ENCODE measurements at regions not wholly inside any gene's neighbourhood (a gene's known extent, or its start where the extent isn't known, plus 50 kb on each side); places are given as distances from the start of the nearest gene placed in this dataset.

DNA sequence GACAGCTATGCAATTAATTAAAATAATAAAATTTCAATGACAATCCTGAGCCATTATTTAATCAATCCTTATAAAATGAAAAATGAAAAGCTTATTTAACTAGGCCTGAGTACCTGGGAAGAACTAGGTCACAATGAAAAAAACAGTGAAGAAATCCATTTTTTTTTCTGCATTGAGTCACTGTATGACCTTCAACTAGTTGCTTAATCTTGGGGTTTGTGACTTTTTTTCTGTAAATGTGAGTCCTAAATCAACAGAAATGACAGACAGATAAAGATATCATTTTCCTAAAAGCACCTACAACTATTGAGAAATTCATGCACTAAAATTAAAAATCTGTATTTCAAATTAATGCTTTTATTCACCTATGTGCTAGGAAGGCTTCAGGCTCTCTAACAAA is 96.8 kb downstream of the TMEM26 start:
- no peak for DNase-seq

DNA sequence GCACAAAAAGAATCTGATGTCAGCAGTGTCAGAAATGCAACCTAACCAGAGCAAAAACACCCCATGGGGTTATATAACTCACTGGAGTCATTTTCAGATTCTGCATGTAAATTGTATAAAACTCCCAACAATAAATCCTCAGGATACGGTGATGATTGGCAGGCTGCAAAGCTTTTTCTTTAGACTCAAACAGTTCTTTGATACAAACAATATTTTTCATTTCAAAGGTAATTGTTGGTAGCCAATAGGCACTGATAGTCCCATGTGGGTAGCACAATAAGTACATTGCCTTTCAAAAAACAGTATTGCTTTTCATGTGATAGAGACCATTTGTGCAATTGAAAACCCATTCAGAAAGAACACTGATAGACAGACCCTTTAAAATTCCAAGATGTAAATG is 98.0 kb downstream of the TMEM26 start:
- no peak for DNase-seq

- DNase-seq = no peak
Observed at GRCh38 chr10:61354401-61354975, 98.7 kb downstream of the TMEM26 start.

- DNase-seq = no peak
Observed at GRCh38 chr10:61350794-61351193, 102.4 kb downstream of the TMEM26 start.

DNA sequence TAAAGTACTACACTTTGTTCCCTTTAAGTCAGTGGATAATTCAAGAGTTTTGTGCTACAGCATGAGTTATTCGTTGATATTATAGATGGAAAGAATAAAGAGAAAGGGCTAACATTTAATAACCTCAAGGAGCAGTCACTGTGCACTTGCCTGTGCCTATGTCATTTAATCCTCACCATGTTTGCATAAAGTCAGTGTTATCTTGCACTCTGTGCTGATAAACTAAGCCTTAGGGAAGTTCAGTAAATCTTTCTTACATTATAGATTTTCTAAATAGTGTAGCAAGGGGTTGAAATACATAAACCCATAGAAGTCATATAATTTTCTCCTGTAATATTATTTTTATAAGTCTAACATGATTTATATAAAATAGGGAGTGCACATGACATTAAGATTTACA is 103.1 kb downstream of the TMEM26 start:
- DNase-seq = no peak

GRCh38 chr10:61346796-61347413 is 106.3 kb downstream of the TMEM26 start:
- no peak for DNase-seq

GRCh38 chr10:61343796-61344195 is 109.4 kb downstream of the TMEM26 start:
- DNase-seq = no peak

DNA sequence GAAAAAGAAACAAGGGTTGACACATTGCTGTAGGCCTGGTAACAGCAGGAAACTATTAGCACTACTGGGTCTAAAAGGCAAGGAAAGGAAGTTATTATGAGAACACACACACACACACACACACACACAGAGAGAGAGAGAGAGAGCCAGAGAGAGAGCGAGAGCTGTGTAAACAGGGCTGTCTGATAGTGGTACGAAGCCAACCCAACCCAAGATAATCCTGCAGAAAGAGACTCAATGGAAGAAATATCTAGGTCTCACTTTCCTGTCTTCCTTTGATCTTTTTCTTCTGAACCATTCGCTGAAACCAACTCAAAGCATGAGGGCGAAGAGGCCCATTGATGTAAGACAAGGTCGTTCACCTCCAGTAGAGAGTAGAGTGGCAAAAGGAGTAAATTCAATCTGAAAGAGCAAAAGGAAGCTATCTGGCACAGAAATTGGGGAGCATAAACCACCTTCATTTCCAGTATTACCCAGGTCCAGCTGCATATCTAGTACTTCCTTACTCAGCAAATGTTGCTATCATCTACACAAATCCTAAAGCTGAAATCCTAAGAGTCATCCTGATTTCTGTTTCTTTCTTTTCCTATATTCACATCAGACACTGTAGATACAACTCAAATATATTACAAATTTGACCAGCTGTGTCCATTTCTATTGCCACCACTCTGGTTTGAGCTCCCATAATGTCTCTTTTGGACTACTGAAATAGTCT is 110.2 kb downstream of the TMEM26 start:
- no peak for DNase-seq

DNA sequence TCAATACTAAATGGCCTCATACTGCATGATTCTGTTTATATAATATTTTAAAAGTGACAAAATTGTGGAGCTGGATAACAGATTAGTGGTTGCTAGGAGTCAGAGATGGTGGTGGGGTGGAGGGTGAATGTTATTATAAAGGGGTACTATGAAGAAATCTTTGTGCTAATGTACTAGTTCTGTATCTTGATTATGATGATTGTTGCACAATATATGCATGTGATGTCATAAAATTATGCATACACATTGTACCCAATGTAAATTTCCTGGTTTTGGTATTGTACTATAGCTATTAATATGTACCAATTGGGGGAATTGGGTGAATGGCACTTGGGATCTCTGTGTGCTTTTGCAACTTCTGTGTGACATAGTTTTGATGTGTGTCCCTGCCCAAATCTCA is 112.2 kb downstream of the TMEM26 start:
- no peak for DNase-seq

- DNase-seq = no peak
Observed at GRCh38 chr10:61338146-61338545, 115.0 kb downstream of the TMEM26 start.

DNA sequence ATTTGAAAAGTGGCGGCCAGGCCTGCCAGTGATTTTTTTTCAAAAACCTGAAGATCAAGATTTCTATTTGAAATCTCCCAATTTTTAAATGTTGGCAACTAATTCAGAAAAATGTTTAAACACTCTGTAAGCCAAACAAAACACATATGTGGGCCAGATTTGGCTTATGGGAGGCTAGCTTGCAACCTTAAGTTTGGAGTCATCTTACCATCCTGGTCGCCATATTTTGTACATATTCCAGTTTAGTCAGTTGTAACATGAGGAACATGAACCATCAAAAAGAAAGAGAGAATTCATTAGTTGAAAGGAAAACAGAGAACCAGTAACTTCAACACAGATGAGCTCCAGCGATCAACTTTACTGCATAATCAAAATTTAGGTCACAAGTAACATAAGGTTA is 115.4 kb downstream of the TMEM26 start:
- no peak for DNase-seq

DNA sequence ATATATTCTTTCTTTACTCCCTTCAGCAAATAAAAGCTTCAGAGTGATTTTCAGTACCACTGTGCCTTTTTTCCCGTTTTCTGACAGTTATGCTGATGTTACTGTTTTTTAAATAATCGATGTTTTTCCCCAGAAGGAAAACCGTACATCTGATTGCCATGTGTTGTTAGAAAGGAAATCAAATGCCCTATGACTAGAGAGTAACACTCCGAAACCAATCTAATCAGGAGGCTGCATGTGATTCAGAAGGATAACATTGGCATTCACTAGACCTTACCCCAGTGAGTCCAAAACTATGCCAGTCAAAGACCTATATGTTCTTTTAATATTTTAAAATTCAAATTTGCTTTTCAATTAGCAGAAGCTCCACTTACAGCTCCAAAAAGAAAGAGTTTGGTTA is 116.3 kb downstream of the TMEM26 start:
- no peak for DNase-seq

- no peak for DNase-seq
Observed at GRCh38 chr10:61335359-61335758, 117.8 kb downstream of the TMEM26 start.

DNA sequence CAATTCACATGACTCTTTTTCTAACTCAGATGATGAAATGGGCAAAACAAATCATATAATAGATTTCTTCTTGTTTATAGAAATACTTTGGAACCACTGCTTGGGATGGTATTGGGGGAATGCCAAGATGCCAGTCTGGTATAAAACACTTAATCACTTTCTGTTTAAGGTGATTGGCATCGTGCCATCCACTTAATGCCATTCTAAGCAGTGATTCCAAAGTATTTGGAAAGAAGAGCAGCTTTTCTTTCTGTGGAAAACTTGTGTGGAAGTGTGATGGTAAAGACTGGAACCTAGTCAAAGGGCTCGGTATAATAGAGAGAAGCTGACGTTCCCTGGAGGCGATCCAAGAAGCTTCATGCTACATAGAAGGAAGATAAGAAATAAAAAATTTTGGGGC is 120.6 kb downstream of the TMEM26 start:
- no peak for DNase-seq

DNA sequence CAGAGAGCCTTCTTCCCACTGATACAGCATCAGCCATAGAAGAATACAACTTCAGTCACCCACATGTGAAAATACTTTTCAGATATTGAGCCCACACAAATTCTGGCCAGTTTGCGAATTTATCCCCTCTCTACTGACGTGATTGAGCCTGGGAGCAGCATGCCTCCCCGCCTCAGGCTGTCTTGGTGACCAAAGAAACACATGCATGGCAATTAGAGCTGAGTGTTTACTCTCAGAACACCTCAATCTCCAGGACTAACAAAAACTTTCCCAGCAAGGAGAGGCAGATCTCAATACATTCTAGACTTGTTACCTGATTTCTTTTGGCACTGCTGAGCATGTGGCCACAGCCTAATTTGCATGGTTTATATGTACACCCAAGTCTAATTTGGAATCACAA is 122.5 kb downstream of the TMEM26 start:
- no peak for DNase-seq

- no peak for DNase-seq
Observed at GRCh38 chr10:61329854-61330253, 123.3 kb downstream of the TMEM26 start.

DNA sequence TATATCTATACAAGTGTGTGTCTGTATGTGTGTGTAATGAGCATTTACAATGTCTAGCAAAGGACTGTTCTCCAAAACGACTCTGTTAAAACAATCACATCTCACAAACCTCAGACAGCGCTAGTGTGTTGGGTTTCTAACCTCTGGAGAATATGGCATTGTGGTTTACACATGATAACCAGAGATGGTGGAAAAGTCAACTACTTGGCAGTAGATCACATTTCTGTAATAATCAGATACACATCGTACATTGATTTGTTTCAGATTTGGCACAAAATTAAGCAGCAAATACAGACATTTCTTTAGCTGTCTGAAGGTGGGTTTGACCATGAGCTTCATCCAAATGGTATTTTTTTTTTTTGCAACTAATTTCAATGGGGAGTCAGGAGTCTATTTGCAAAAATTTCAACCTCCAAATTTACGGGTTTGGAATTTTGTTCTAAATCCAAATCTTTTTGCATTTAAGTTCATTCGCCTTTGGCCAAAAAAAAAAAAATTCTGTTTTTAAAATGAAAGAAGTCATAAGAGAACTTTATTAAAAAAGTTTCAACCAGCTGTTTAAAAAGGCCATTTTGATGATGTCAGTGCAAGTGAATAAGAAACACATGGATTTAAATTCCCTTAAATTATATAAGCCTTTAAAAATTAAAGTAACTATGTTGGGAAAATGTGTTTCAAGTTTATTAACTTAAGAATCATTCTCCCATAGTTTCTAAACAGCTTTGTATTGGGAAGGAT is 127.8 kb downstream of the TMEM26 start:
- no peak for DNase-seq

GRCh38 chr10:61323726-61324125 is 129.5 kb downstream of the TMEM26 start:
- no peak for DNase-seq

DNA sequence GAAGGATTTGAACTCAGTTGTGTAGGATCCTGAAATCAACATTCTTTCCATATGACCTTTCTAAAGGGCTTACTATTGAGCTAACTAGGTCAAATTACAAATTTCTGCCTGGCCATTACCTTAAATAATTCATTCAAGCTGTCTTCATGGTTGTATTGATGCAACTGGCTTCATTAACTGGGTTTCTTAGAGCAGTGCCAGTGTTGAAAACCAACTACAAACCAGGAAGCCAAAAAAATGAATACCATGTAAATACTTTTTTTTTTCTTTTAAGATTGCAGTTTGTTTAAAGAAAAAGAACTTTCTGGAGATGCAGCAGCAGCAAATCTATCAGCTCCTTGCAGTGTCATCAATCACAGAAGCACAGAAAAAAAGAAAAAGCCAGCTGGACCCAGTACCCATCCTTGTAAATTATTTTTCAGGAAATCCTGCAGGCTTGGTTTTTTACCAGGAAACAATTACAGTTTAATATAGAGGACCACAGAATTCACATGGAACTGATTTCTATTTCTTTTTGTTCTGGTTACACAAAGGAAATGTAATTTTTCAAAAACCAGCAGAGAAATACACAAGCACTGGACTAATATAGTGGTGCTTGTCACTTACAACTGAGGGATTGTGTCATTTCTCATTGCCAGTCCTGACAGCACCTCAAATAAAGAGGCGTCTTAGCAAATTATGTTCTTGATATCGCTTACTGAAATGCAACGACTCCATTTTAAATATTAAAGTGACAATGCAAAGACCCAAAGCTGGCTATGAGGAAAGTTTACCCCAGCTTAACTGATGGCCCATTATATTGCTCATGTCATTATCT is 131.9 kb downstream of the TMEM26 start:
- no peak for DNase-seq

DNA sequence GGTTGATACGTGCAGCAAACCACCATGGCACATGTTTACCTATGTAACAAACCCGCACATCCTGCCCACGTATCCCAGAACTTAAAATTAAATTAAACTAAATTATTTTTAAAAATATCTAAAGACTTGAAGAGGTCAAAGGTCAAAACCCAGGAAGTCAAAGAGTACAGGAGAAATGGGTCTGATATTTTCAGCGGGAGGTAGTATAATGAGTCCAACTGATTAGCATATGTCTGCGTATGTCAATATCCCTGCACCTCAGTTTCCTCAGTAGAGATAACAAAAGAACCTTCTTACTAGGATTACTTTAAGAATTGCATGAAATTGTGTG is 133.0 kb downstream of the TMEM26 start:
- no peak for DNase-seq

DNA sequence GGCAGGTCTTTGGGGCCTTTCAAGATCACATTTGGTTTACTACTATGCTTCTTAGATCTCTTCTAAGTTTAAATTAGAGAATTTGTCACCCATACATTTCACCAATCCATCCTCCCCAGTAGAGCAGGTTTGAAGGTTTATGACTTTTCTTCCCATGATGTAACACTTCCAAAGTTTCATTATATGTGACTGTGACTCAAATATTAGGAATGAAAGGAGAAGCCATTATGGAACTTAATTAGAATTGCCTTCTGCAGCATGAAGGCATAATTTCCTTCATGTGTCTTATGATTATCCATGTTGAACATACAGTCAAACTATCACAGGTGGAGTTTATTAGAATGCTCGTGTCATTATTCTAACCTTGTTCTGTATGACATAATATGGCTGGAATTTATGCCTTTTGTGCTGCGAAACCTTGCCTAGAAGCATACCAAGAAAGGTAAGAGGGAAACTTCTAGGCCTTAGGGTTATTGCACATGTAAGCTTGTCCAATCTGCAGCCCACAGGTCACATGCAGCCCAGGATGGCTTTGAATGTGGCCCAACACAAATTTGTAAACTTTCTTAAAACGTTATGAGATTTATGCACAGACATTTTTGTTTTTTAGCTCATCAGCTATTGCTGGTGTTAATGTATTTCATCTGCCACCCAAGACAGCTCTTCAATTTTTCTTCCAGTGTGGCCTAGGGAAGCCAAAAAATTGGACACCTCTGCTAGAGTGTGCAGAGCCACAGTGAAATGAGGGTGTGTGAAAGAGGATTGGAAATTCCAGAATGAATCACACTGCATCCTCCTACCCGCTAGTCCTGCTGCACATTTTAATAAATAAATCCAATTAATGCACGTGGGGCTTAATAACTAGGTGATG is 133.6 kb downstream of the TMEM26 start:
- no peak for DNase-seq

DNA sequence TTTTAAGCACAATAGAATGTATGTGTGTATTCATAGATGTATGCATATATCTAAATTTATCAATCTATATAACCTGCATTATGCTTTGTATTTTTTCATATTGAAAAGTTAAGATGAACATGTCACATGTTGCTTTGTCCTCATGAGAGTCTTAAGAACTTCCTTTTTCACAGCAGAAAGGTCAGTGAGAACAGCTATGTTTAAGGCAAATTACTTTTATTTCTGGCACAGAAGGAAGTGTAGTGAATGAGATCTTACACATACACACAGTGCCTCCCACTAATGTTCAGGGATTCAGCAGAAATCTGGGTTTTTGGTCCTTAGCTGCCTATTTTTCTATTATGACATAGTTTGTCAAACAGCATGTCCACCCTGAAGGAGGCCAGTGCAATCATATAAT is 134.8 kb downstream of the TMEM26 start:
- no peak for DNase-seq
